Erythroblast (primary cell): ENCODE measurements at regions not wholly inside any gene's neighbourhood (a gene's known extent, or its start where the extent isn't known, plus 50 kb on each side); places are given as distances from the start of the nearest gene placed in this dataset.

Experiments
- GATA1 ChIP-seq: IDR thresholded peaks from 2 replicates; pipeline ENCODE4 v1.6.1; 2011; ENCODE audit warnings: low read depth, mild to moderate bottlenecking, control low read depth, low read length, moderate library complexity
- POLR2A ChIP-seq: IDR thresholded peaks from 2 replicates; pipeline ENCODE4 v1.6.1; 2011; ENCODE audit warnings: mild to moderate bottlenecking, low read length

DNA sequence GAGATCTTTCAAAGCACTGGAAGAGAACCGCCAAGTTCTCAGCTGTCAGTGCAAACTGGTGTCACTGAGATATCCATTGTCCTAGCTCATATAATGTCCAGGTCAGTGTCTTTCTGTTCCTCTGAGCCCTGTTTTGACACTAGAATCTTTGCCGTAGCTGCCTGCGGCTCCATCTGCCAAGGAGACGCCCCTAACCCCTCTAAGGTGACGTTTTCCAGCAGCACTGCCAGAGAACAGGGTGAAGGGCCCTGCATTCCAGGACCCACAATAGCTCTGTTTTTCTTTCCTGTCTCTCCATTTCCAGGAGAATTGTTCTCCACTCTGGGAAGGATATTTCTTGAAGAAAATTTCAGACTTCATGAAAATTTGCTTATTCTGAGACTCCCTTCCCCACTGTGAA is 181.7 kb upstream of the SLC39A10 start:
- TF ChIP-seq POLR2A (no peak), GATA1 (no peak)
